Ectodermal cell (in vitro differentiated cells): ENCODE measurements at regions not wholly inside any gene's neighbourhood (a gene's known extent, or its start where the extent isn't known, plus 50 kb on each side); places are given as distances from the start of the nearest gene placed in this dataset.

ENCODE experiments used
- H3K27ac ChIP-seq: 2 replicates; pipeline ENCODE4 v1.7.0; 2013; ENCODE audit warnings: mild to moderate bottlenecking, low read depth, low read length; ENCODE audit not compliant: insufficient read depth, poor library complexity, severe bottlenecking
- H3K27me3 ChIP-seq: 2 replicates; pipeline ENCODE4 v1.7.0; 2013; ENCODE audit warnings: mild to moderate bottlenecking, low read length; ENCODE audit not compliant: insufficient read depth, control insufficient read depth, poor library complexity, severe bottlenecking
- H3K36me3 ChIP-seq: one replicate; pipeline ENCODE4 v1.7.0; 2013; ENCODE audit warnings: low read length; ENCODE audit not compliant: control insufficient read depth, insufficient read depth
- H3K4me1 ChIP-seq: one replicate; pipeline ENCODE4 v1.7.0; 2013; ENCODE audit warnings: low read length; ENCODE audit not compliant: control insufficient read depth, insufficient read depth
- H3K4me3 ChIP-seq: 2 replicates; pipeline ENCODE4 v1.7.0; 2013; ENCODE audit warnings: low read depth, low read length, control low read depth; ENCODE audit not compliant: insufficient read depth
- H3K9me3 ChIP-seq: 2 replicates; pipeline ENCODE4 v1.7.0; 2013; ENCODE audit warnings: mild to moderate bottlenecking, low read length, moderate library complexity; ENCODE audit not compliant: control insufficient read depth
- WGBS, 2 experiments: methylation state at CpG; one replicate each; pipeline ENCODE4 v1.1.7; 2013; ENCODE audit warnings: missing lambda C conversion rate in 2 of 2; 5-methylcytosine and 5-hydroxymethylcytosine counted together

DNA sequence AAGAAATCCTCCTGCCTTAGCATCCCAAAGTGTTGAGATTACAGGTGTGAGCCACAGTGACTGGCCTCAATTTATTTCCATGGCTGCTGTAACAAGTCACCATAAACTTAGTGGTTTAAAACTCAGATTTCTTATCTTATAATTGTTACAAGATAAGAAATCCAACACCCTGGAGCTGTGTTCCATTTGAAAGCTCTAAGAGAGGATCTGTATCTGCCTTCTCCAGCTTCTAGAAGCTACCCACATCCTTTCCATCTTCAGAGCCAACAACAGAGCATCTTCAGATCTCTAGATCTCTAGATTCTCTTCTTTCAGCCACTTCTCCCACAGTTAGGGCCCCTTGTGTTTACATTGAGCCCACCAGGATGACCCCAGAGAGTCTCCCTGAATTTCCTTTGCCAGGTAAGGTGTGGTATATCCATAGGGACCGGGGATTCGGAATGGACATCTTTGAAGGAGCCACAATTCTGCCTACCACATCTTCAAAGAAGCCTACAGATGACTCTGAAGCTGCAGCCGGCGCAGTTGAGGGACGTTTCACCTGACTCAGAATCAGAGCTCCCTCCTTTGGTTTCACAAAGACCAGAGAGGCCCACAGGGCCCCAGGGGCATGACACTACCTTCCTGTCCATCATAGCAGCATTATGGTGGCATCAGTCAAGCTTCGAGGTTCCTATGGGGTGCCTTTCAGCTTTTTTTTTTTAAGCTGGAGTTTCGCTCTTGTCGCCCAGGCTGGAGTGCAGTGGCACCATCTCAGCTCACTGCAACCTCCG is 87.0 kb upstream of the IGF1R start:
- no peaks in the 10 kb centered on the region for H3K9me3 ChIP-seq
- 84 to 86% methylated on average over 9 of the region's 9 CpGs for whole genome bisulfite sequencing, 2 experiments
- no peaks in the 10 kb centered on the region for H3K4me1 ChIP-seq
- no peaks in the 10 kb centered on the region for H3K27me3 ChIP-seq
- H3K36me3 ChIP-seq, result no peaks in the 10 kb centered on the region
- no peak overlapping the region for H3K27ac ChIP-seq
- no peak overlapping the region for H3K4me3 ChIP-seq

DNA sequence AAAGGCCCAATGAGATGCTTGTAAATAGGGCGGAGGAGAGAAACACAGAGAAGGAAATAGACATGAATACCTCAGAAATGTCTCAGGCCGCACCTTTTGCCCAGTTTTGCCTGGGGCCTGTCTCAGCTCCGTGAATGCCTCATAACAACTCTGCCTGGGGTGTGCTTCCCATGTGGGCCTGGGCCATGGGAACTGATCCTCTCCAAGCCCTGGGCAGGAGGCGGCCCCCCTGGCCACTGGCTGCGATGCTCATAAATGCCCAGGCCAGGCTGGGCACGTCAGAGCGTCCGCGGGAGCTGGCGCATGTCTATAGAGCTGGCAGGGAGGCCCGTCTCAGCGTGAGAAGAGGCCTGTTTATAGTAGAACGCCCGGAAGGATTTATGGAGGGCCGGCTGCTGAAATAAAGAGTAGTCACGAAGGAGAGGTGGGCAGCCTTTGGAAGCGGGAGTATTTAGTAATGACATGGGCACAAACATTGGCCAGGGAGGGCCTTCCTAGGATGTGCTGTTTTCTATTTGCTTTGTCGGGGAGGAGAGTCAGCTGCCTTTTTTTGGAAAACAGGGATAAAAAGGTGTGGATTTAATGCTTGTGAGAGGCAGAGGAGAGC is 85.9 kb upstream of the IGF1R start:
- Histone ChIP-seq H3K4me1 (no peaks in the 10 kb centered on the region), H3K27ac (no peak overlapping the region), H3K4me3 (no peak overlapping the region), H3K27me3 (no peaks in the 10 kb centered on the region), H3K9me3 (no peaks in the 10 kb centered on the region), H3K36me3 (no peaks in the 10 kb centered on the region)
- 87 to 90% methylated on average over 18 of the region's 18 CpGs for WGBS, 2 experiments

DNA sequence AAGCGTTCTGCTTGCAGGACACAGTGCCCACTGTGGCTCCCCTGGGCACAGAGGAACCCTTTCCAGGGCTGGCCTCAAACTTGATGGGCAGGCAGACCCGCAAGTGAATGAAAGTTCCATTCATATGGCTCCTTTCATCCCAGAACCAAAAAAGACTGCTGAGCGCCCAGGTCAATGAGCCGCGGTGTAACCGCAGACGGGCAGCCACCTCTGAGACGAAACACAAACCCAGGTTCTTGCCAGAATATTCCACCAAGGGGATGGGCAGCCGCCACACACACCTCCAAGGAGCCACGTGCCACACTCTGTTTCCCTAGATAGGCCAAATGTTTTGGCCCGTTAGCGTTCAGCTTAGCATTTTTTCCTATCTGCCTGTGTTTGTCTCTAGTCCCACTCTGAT is 82.8 kb upstream of the IGF1R start:
- Histone ChIP-seq H3K9me3 (no peaks in the 10 kb centered on the region), H3K36me3 (no peaks in the 10 kb centered on the region), H3K27me3 (no peaks in the 10 kb centered on the region), H3K4me3 (no peak overlapping the region), H3K27ac (no peak overlapping the region), H3K4me1 (no peaks in the 10 kb centered on the region)
- 91 to 93% methylated on average over 12 of the region's 12 CpGs for WGBS, 2 experiments

DNA sequence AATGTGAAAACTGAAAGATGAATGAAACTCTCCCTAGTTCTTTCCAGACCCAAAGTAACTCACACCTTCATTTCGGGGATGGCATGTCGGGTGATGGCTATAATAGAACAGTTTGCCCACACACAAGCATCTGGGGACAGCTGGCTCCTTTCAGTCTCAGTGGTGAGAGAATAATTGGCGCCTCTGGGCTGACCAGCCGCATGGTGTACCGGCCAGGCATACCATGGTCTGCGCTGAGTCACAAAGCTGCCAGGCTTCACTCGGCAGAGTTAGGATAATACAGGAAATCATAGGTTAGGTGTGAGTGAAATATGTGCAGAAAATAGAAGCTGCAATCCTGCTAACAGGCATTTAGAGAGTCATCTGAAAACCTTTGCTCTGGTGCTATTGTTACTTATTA is 80.4 kb upstream of the IGF1R start:
- Histone ChIP-seq H3K4me3 (no peak overlapping the region), H3K27ac (no peak overlapping the region), H3K4me1 (no peaks in the 10 kb centered on the region), H3K9me3 (no peaks in the 10 kb centered on the region), H3K27me3 (no peaks in the 10 kb centered on the region), H3K36me3 (no peaks in the 10 kb centered on the region)
- 89 to 93% methylated on average over 7 of the region's 7 CpGs for WGBS, 2 experiments

DNA sequence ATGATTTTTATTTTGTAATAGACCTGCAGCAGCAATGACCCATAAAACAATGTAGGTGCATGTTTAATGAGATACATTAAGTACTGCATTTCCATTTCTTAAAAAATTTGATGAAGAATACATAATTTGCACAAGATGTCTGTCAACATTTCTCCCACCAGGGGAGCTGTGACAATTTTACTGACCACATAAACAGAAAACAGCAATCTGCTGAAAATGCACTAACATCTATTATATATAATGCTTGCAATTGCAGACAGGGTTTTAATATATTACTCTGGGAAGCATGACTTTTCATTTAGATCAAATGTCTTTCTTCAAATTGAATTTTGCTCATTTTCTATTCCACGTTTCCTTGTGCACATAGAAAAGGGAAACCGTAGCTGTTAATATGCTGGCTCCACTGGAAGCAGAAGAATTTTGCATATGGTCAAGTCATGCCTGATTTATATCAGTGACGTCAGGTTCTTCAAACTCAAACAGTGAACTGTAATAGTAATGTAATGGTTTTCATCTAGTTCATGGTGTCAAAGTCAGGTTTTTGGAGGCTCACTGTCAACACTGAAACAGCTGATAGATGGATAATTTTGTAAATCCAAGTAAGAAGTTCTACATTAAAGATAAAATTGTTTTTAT is 79.8 kb upstream of the IGF1R start:
- 95 to 98% methylated on average over 3 of the region's 3 CpGs for WGBS, 2 experiments
- no peak overlapping the region for H3K4me3 ChIP-seq
- H3K27me3 ChIP-seq, result no peaks in the 10 kb centered on the region
- no peaks in the 10 kb centered on the region for H3K4me1 ChIP-seq
- no peak overlapping the region for H3K27ac ChIP-seq
- H3K9me3 ChIP-seq, result no peaks in the 10 kb centered on the region
- H3K36me3 ChIP-seq, result no peaks in the 10 kb centered on the region

DNA sequence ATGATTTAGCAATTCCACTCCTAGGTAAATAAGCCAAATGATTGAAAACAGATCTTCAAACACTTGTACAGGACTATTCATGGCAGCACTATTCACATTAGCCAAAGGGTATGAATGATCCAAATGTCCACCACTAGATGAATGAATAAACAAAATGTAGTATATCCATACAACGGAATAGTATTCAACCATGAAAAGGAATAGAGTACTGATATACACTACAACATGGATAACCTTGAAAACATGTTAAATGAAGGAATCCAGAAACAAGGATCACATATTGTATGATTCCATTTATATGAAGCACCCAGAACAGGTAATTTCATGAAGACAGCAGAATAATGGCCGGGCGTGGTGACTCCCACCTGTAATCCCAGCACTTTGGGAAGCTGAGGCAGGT is 78.2 kb upstream of the IGF1R start:
- WGBS, 2 experiments, result 94 to 96% methylated on average over 2 of the region's 3 CpGs

DNA sequence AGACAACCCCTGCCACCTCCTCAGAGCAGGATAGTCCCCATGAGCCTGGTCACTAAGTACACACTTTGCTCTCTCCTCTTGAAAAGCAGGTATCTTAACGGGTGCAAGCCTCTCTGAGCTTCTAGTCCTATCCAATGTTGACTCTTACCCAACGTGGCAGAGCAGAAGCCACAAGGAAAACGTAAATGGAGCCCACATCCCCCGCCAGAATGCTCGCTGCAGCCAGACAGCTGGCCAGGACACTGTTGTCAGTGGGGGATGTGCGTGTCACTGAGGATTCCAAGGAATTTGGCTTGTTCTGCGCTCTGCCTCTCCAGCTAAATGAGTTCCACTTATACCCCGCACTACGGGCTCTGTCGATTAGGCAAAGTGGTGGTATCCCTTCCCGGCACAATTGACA is 67.8 kb upstream of the IGF1R start:
- Histone ChIP-seq H3K4me1 (no peaks in the 10 kb centered on the region), H3K4me3 (no peak overlapping the region), H3K27ac (no peak overlapping the region), H3K36me3 (no peaks in the 10 kb centered on the region), H3K9me3 (no peaks in the 10 kb centered on the region), H3K27me3 (no peaks in the 10 kb centered on the region)
- WGBS, 2 experiments, result 62 to 66% methylated on average over 10 to 11 of the region's 11 CpGs

More for the DNA sequence above, 78.2 kb upstream of the IGF1R start:
- Histone ChIP-seq H3K4me1 (no peaks in the 10 kb centered on the region), H3K27me3 (no peaks in the 10 kb centered on the region), H3K27ac (no peak overlapping the region), H3K36me3 (no peaks in the 10 kb centered on the region), H3K9me3 (no peaks in the 10 kb centered on the region), H3K4me3 (no peak overlapping the region)

DNA sequence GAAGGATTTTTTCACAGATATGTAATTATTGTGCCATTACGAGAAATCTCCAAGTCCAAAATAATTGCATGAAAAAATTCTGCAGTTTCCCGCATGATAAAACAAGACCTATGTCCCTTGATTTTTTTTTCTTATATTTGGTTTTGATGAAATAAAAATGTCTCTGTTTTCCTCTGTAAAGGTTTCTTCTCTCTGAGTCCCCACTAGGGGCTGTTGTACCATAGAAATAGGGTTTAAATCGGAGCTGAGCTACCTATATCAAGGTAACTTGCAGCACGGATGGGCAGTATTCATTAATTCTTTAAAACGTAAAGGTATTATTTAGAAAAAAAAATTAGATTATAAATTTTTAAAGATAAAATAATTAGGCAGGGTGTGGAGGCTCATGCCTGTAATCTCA is 66.6 kb upstream of the IGF1R start:
- H3K4me1 ChIP-seq, result no peaks in the 10 kb centered on the region
- no peaks in the 10 kb centered on the region for H3K9me3 ChIP-seq
- WGBS, 2 experiments, result 77 to 90% methylated on average over 2 to 3 of the region's 5 CpGs
- H3K27me3 ChIP-seq, result no peaks in the 10 kb centered on the region
- no peaks in the 10 kb centered on the region for H3K36me3 ChIP-seq
- H3K4me3 ChIP-seq, result no peak overlapping the region
- no peak overlapping the region for H3K27ac ChIP-seq

DNA sequence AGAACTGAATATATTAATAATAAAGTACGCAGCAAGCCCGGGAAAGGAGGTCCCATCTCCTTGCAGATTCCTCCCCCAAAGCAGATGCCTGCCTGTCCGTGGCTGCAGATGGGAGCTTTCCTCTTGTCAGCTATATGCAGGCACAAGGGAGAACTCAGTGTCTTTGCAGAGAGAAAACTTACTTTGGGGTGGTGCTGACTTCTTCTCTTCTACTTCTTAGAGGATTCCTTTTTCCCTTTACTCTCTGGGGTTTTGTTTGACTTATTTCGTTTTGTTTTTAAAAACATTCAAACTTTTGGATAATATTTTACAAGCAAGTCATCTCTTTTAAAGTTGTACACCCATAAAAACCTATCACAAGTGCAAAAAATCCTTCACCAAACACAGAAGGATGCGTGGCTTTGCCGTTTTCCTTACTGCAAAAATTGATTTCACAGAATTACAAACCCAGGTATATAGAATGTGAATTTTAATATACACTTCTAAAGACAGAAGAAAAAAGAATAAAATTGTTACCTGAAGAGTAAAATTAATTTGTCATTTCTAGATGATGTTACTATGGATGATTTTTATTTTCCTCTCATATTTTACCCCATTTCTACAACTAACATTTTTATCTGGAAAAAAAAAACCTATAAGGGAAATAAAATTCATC is 65.3 kb upstream of the IGF1R start:
- Histone ChIP-seq H3K4me3 (no peak overlapping the region), H3K27ac (no peak overlapping the region), H3K27me3 (no peaks in the 10 kb centered on the region), H3K36me3 (no peaks in the 10 kb centered on the region), H3K4me1 (no peaks in the 10 kb centered on the region), H3K9me3 (no peaks in the 10 kb centered on the region)
- WGBS, 2 experiments, result 61 to 68% methylated on average over 5 of the region's 6 CpGs

DNA sequence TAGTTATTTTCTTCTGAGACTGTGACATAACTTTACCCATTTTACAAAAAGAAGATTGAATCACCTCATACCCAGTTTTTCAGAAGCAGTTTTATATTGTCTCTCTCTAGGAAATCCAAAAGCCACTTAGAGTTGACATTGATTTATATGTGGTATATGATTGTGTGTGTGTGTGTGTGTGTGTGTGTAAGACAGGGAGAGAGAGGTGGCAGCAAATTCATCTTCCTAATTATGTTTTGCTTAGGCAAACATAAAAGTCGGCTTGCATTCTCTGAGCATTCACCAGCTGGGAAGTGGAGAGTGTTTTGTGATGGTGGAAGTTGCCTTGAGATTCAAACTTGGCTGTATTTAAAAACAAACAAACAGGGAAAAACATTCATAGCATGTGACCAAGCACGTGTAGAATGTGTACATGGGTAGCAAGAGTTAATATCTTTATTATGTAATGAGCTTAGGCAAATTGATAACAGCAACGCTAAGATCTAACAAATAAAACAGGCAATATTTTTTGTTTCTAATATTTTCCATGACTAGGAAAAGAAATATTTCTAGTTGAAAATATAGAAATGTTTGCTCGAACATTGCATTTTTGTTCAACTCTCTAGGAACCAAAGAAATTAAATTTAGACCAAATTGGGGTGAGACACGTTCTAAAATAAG is 64.4 kb upstream of the IGF1R start:
- Histone ChIP-seq H3K27ac (no peak overlapping the region), H3K36me3 (no peaks in the 10 kb centered on the region), H3K4me3 (no peak overlapping the region), H3K9me3 (no peaks in the 10 kb centered on the region), H3K27me3 (no peaks in the 10 kb centered on the region), H3K4me1 (no peaks in the 10 kb centered on the region)
- 65 to 70% methylated on average over 3 to 4 of the region's 5 CpGs for WGBS, 2 experiments
